Central memory CD4-positive, alpha-beta T cell (primary cell): ENCODE measurements at regions not wholly inside any gene's neighbourhood (a gene's known extent, or its start where the extent isn't known, plus 50 kb on each side); places are given as distances from the start of the nearest gene placed in this dataset.

Experiments
- DNase-seq: peaks from one replicate; pipeline ENCODE4 v3.0.0; 2022

- no peak for DNase-seq
These were observed 183.7 kb downstream of the VRK1 start for GRCh38 chr14:96980835-96981234.

GRCh38 chr14:96986256-96987085 lies 189.3 kb downstream of the VRK1 start:
- no peak for DNase-seq

GRCh38 chr14:96987086-96987474 lies 189.9 kb downstream of the VRK1 start:
- peak; percentile 11 for DNase-seq

DNA sequence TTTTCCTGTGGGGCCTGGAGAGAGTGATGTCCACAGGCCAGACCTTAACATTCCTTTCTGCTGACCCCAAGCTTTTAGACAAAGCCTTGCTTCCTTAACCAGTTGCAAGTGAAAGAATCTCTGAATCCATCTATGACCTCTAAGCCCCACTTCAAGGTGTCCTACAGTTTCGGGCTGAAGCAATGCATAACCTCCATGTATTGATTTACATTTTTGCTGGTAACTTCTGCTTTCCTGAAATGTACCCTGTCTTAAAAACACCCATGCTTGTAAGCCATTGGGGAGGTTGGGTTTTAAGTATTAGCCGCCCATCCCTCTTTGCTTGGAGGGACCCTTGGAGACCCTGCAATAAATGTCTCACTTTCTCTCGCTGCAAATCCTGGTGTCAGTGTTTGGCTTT lies 190.6 kb downstream of the VRK1 start:
- DNase-seq = no peak

GRCh38 chr14:96989306-96989705 lies 192.1 kb downstream of the VRK1 start:
- DNase-seq = no peak

GRCh38 chr14:96991226-96991625 lies 194.0 kb downstream of the VRK1 start:
- DNase-seq = no peak

DNA sequence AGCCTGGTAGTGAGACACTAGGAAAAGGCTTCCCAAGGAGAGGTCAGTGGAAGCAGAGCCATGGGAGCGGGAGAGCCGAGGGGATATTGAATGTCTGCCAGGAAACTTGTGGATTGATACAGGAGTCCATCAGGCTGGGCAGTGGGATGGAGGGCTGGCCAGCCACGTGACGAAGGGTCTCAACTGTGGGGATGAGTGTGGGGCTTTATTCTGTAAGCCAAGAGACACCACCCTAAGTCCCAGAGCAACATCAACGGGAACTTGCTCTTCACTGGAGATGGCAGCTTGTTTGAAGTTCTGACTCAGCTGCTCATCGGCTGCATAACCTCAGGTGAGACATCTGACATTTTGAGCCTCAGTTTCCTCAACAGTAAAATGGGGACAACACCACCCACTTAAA lies 197.8 kb downstream of the VRK1 start:
- DNase-seq = no peak

DNA sequence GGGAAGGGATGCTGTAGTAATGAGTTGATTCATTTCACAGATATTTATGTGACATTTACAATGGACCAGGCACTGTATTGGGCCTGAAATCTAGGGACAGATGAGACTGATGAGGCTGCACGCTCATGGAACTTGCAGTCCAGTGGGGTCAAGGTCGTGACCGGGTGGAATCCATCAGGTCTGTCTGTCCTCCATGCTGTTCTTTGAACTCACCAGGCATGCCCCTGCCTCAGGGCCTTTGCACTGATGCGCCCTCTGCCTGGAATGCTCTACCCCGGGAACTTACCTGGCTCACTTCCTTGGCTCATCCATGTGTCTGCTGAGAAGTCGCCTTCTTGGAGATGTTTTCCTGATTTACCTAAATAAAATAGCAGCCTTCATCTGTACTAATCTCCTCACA lies 200.1 kb downstream of the VRK1 start:
- DNase-seq = no peak

- DNase-seq = no peak
These were observed 200.8 kb downstream of the VRK1 start for GRCh38 chr14:96997996-96998395.

- no peak for DNase-seq
These were observed 202.5 kb downstream of the VRK1 start for GRCh38 chr14:96999654-97000155.

- no peak for DNase-seq
These were observed 205.3 kb downstream of the VRK1 start for GRCh38 chr14:97002454-97002853.

DNA sequence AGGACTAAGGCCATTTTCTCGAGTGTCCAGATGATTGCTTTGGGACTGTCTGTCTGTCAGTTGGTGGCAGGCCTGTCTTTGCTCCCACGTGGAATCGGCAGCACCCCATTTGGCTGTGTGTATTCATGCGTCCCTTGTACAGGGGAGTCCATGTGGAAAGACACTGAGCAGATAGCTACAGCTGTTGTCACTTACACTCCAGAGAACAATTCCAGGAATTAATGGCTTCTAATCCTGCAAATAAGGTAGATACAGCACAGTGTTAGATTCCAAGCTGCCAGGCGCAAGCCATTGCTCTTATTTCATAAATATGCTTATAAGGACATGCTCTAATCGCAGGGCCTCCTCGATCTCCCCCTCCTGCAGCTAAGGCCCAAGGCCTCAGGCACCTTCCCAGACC lies 208.8 kb downstream of the VRK1 start:
- no peak for DNase-seq

- DNase-seq = no peak
These were observed 213.4 kb downstream of the VRK1 start for GRCh38 chr14:97010491-97011160.

- DNase-seq = no peak
These were observed 216.7 kb downstream of the VRK1 start for GRCh38 chr14:97013878-97014277.

DNA sequence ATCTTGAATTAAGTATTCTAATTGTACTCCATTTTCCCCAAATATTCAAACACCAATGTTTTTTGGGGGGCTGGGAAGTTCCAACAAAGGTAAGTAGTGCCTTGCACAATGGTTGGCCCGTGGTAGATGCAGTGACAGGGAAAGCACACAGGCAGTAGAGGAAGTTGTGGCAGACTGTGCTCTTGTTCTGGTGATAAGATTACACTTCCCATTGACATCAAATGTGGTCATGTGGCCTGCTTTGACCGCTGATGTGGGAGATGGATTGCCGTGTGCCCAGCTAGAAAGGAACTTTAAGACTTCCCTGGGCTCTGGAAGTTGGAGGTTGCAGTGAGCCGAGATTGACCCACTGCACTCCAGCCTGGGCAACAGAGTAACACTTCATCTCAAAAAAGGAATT lies 223.8 kb downstream of the VRK1 start:
- DNase-seq = no peak

DNA sequence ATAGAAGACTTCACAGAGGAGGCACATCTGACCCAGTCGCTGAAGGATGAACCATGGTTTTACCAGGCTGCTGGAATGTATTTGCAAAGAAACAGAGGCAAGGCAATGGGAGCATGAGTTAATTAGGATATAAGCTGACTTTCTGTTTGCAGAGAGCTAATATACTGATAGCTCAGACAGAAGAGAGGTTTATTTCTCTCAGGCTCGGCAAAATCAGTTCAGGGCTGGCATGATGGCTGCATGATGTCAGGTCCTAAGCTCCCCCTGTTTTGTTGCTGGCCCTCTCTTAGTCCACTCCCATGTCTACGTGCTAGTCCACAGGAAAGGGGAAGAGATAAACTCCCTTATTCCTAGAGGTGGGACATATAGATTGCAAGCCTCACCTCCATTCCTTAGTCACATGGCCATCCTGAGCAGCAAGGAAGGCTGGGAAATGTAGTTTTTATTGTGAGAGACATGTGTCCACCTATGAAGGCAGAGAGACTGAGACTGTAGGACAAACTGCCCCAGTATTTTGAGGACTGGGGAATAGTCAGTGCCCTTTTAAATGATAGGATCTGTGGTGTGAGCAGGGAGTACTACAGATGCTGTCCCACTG lies 224.5 kb downstream of the VRK1 start:
- DNase-seq = no peak

- DNase-seq = no peak
These were observed 225.6 kb downstream of the VRK1 start for GRCh38 chr14:97022741-97023140.

GRCh38 chr14:97023871-97024270 lies 226.7 kb downstream of the VRK1 start:
- DNase-seq = no peak

DNA sequence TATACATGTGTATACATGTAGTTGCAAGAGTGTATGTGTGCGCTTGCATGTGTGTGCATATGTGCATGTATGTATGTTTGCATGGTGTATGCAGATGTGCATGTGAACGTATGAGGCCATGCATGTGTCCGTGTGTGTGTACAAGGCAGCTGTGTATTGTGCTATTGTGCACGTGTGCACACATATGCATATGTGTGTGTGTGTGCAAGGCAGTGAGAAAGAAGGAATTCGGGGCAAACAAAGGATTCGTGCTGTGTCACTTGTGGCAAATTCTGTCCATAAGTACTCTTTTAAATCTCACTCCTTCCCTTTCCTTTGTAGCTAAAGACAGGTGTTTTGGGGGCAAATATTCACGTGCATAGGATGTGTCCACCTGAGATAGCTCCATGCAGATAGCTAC lies 227.1 kb downstream of the VRK1 start:
- no peak for DNase-seq

GRCh38 chr14:97025722-97026121 lies 228.5 kb downstream of the VRK1 start:
- DNase-seq = no peak

DNA sequence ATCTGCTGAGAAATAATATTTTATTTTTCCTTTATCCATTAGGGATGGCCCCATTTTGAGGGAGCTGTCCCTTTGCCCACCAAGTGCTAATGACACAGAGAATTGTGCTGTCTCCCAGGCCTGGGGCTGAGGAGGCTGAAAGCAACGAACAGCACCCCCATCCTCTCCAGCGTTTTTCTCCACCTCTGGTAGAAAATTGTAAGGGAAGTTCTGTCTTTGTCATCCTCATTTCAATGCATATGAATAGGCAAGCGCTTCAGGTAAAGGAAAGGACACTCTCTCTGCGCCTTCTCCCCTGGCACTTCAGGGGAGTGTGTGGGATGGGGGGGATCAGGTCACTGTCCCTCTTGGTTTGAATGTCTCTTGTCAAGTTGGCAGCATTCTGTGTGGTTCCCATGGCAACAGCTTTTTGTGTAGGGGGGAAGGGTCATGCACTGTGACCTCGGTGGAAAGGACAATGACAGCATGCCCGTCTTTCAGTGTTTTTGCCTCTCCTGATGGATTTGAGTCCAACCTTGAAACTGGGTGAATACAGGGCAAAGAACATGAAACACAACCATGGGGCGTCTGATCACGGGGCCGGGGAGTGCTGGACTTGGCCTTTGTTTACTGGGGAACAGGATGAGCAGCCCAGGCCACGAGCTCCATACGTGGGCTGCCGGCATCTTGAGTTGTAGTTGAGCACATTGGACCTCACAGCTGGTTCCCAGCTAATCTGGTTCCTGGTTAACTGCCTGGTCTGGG lies 230.2 kb downstream of the VRK1 start:
- no peak for DNase-seq

- DNase-seq = no peak
These were observed 231.2 kb downstream of the VRK1 start for GRCh38 chr14:97028382-97028781.

DNA sequence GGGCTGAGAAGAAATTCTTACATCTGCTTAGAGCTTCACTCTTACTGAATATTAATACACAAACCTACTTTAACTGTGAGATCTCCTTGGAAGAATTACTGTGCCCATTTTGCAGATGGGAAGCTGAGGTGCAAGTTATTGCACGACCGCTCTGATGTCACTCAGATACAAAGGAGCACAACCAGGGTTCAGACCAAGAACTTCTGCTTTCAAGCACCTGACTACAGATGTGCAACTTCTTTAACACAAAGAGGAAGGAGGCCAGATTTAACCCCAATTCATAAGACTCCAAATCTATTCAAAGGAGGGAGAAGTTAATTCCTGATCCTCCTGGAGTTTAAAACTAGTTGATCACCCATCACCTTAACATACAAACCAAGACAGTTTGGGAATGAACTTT lies 232.6 kb downstream of the VRK1 start:
- DNase-seq = no peak
